ENCODE measurements at regions not wholly inside any gene's neighbourhood (a gene's known extent, or its start where the extent isn't known, plus 50 kb on each side); places are given as distances from the start of the nearest gene placed in this dataset.

DNA sequence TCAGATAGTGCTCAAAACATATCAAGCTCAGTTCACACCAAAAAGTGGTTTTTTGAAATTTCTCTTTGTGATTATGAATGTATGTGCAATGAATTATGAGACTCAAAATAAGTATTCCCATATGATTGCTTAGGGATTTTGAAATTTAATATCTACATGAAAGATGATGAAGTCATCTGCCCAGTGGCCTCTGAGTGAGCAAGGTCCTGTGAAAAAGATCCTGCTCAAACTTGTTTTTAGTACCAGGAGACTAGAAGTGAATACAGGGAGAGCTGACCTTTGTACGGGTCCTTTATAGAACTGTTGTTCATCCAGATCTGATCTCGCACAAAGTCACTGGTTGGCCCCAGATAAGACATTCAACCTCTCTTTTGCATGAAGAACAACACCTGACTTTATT, 151.9 kb upstream of the MAF start:
- TF ChIP-seq EZH2 (IDR thresholded peaks at IDR 0.05; ENCODE audit: borderline replicate concordance, insufficient read depth, low read depth, low read length, poor library complexity, severe bottlenecking) (no peak), CTCF (IDR thresholded peaks at IDR 0.05) (no peak)
- 83% methylated on average over 1 of the region's 2 CpGs for WGBS (ENCODE audit: insufficient coverage)
- intact Hi-C loops (cut with micrococcal nuclease), result no loop called here
- ChIA-PET CTCF (no interaction called here), POLR2A (no interaction called here)
- H3K27me3 ChIP-seq (replicated peaks in 1 of 4; ENCODE audit: control extremely low read depth in 1 of 4, control insufficient read depth in 3 of 4, insufficient read depth in 4 of 4, low read length in 3 of 4), result no peaks in the 10 kb centered on the region
- H3K27ac Mint-ChIP-seq, result no peak overlapping the region
- H3K36me3 ChIP-seq (replicated peaks in 1 of 2; ENCODE audit: control extremely low read depth in 1 of 2, control insufficient read depth in 1 of 2, extremely low read depth in 1 of 2, insufficient read depth in 2 of 2, low read length in 1 of 2), result no peaks in the 10 kb centered on the region
- H2AFZ ChIP-seq (ENCODE audit: insufficient read depth, low read depth, low read length, poor library complexity, severe bottlenecking), result no peak overlapping the region
- H3K27ac ChIP-seq (ENCODE audit: low read length in 2 of 2), result no peak overlapping the region
- ATAC-seq (ENCODE audit: low read depth) (no peak), DNase-seq (no peak)
- no peaks in the 10 kb centered on the region for H3K79me2 ChIP-seq (ENCODE audit: control insufficient read depth, insufficient read depth, low read length)
- H3K9me3 Mint-ChIP-seq (ENCODE audit: insufficient read depth), result peaks cover 4% of the 10 kb centered on the region
- no peaks in the 10 kb centered on the region for H3K27me3 Mint-ChIP-seq
- peaks cover 0 to 4% (median 3%) of the 10 kb centered on the region in 3 donors for H3K9me3 ChIP-seq (ENCODE audit: control extremely low read depth in 1 of 3, control insufficient read depth in 2 of 3, insufficient read depth in 1 of 3, low read length in 2 of 3)
- no peaks in the 10 kb centered on the region for H4K20me1 ChIP-seq (ENCODE audit: control insufficient read depth, insufficient read depth, low read length, poor library complexity, severe bottlenecking)
- no peak overlapping the region for H3K4me3 ChIP-seq (ENCODE audit: control extremely low read depth in 1 of 5, extremely low read depth in 1 of 5, insufficient read depth in 1 of 5, low read depth in 2 of 5, low read length in 4 of 5)
- no peak overlapping the region for H3K4me2 ChIP-seq (replicated peaks; ENCODE audit: low read depth, low read length, poor library complexity, severe bottlenecking)
- no peaks in the 10 kb centered on the region for H3K4me1 ChIP-seq (ENCODE audit: control insufficient read depth in 2 of 2, insufficient read depth in 2 of 2, low read length in 2 of 2)
- H3K4me3 Mint-ChIP-seq, result no peak overlapping the region
- H3K9ac ChIP-seq (ENCODE audit: low read length), result no peak overlapping the region
- no peaks in the 10 kb centered on the region for H3K4me1 Mint-ChIP-seq

- no peak overlapping the region for H3K9ac ChIP-seq (ENCODE audit: low read length)
- H3K27ac ChIP-seq (ENCODE audit: low read length in 2 of 2), result no peak overlapping the region
- H2AFZ ChIP-seq (ENCODE audit: insufficient read depth, low read depth, low read length, poor library complexity, severe bottlenecking), result no peak overlapping the region
- H3K36me3 ChIP-seq (replicated peaks in 1 of 2; ENCODE audit: control extremely low read depth in 1 of 2, control insufficient read depth in 1 of 2, extremely low read depth in 1 of 2, insufficient read depth in 2 of 2, low read length in 1 of 2), result no peaks in the 10 kb centered on the region
- no peak for TF ChIP-seq EZH2 (IDR thresholded peaks at IDR 0.05; ENCODE audit: borderline replicate concordance, insufficient read depth, low read depth, low read length, poor library complexity, severe bottlenecking)
- no peak for TF ChIP-seq CTCF (IDR thresholded peaks at IDR 0.05)
- DNase-seq, result no peak
- no CpG with 5 or more reads among the region's 4 CpGs for WGBS (ENCODE audit: insufficient coverage)
- intact Hi-C loops (cut with micrococcal nuclease), result no loop called here
- no peak for ATAC-seq (ENCODE audit: low read depth)
- Mint-ChIP-seq H3K4me3 (no peak overlapping the region), H3K27ac (no peak overlapping the region), H3K4me1 (no peaks in the 10 kb centered on the region), H3K9me3 (ENCODE audit: insufficient read depth) (peaks cover 4% of the 10 kb centered on the region), H3K27me3 (no peaks in the 10 kb centered on the region)
- H3K4me1 ChIP-seq (ENCODE audit: control insufficient read depth in 2 of 2, insufficient read depth in 2 of 2, low read length in 2 of 2), result no peaks in the 10 kb centered on the region
- peaks cover 0 to 4% (median 3%) of the 10 kb centered on the region in 3 donors for H3K9me3 ChIP-seq (ENCODE audit: control extremely low read depth in 1 of 3, control insufficient read depth in 2 of 3, insufficient read depth in 1 of 3, low read length in 2 of 3)
- ChIA-PET POLR2A (no interaction called here), CTCF (no interaction called here)
- no peaks in the 10 kb centered on the region for H3K27me3 ChIP-seq (replicated peaks in 1 of 4; ENCODE audit: control extremely low read depth in 1 of 4, control insufficient read depth in 3 of 4, insufficient read depth in 4 of 4, low read length in 3 of 4)
- no peak overlapping the region for H3K4me3 ChIP-seq (ENCODE audit: control extremely low read depth in 1 of 5, extremely low read depth in 1 of 5, insufficient read depth in 1 of 5, low read depth in 2 of 5, low read length in 4 of 5)
- H3K79me2 ChIP-seq (ENCODE audit: control insufficient read depth, insufficient read depth, low read length), result no peaks in the 10 kb centered on the region
- no peaks in the 10 kb centered on the region for H4K20me1 ChIP-seq (ENCODE audit: control insufficient read depth, insufficient read depth, low read length, poor library complexity, severe bottlenecking)
- no peak overlapping the region for H3K4me2 ChIP-seq (replicated peaks; ENCODE audit: low read depth, low read length, poor library complexity, severe bottlenecking)
Observed at GRCh38 chr16:79751471-79752184, 151.1 kb upstream of the MAF start.
